GM23338 (cell line): ENCODE measurements at regions not wholly inside any gene's neighbourhood (a gene's known extent, or its start where the extent isn't known, plus 50 kb on each side); places are given as distances from the start of the nearest gene placed in this dataset.

Source experiments
- ATAC-seq: fragments of 200-7000 bp; cut with Tn5 transposase; 3 replicates; pipeline ENCODE4 v1.9.1; 2020
- DNase-seq: peaks from one replicate; pipeline ENCODE4 v3.0.0-alpha.2; 2015; ENCODE audit warnings: low spot score
- H2AFZ ChIP-seq: fragments of 200-600 bp; sonication (generic); 2 replicates; pipeline ENCODE4 v1.8.0; 2016; ENCODE audit warnings: antibody characterized with exemption, mild to moderate bottlenecking, moderate library complexity
- H3F3A ChIP-seq: fragments of 200-600 bp; sonication (generic); replicated peaks from 2 replicates; pipeline ENCODE4 v1.8.0; 2017; ENCODE audit warnings: antibody characterized with exemption, mixed run types, low read depth
- H3K27ac ChIP-seq: fragments of 200-600 bp; sonication (generic); 2 replicates; pipeline ENCODE4 v1.6.1; 2016; ENCODE audit warnings: low read depth
- H3K27me3 ChIP-seq: fragments of 200-600 bp; sonication (generic); 2 replicates; pipeline ENCODE4 v1.8.0; 2016; ENCODE audit warnings: mild to moderate bottlenecking, mixed run types, moderate library complexity; ENCODE audit not compliant: insufficient read depth
- H3K36me3 ChIP-seq: fragments of 200-600 bp; sonication (generic); 2 replicates; pipeline ENCODE4 v1.8.0; 2016; ENCODE audit warnings: mild to moderate bottlenecking; ENCODE audit not compliant: insufficient read depth
- H3K4me1 ChIP-seq: fragments of 200-600 bp; sonication (generic); 2 replicates; pipeline ENCODE4 v1.8.0; 2016; ENCODE audit warnings: mild to moderate bottlenecking, moderate library complexity; ENCODE audit not compliant: insufficient read depth
- H3K4me2 ChIP-seq: fragments of 200-600 bp; sonication (generic); 2 replicates; pipeline ENCODE4 v1.7.1; 2017; ENCODE audit warnings: mixed run types
- H3K4me3 ChIP-seq: fragments of 200-600 bp; sonication (generic); 2 replicates; pipeline ENCODE4 v1.6.1; 2016; ENCODE audit warnings: mixed run types
- H3K79me2 ChIP-seq: fragments of 200-600 bp; sonication (generic); replicated peaks from 2 replicates; pipeline ENCODE4 v1.8.0; 2017; ENCODE audit warnings: mild to moderate bottlenecking; ENCODE audit not compliant: insufficient read depth
- H3K9me2 ChIP-seq: fragments of 200-600 bp; sonication (generic); 2 replicates; pipeline ENCODE4 v1.8.0; 2017; ENCODE audit not compliant: insufficient read depth
- H4K20me1 ChIP-seq: fragments of 200-600 bp; sonication (generic); replicated peaks from 2 replicates; pipeline ENCODE4 v1.8.0; 2017; ENCODE audit warnings: mild to moderate bottlenecking; ENCODE audit not compliant: insufficient read depth
- H3K27ac Mint-ChIP-seq: 2 replicates; pipeline ENCODE4 v1.8.0; 2020; ENCODE audit warnings: inconsistent platforms, mild to moderate bottlenecking, moderate library complexity, mixed read lengths
- H3K27me3 Mint-ChIP-seq: 3 replicates; pipeline ENCODE4 v1.8.0; 2022; ENCODE audit warnings: low read depth, mild to moderate bottlenecking, moderate library complexity, mixed read lengths, inconsistent platforms; ENCODE audit not compliant: insufficient read depth, poor library complexity
- H3K36me3 Mint-ChIP-seq: 3 replicates; pipeline ENCODE4 v1.8.0; 2021; ENCODE audit warnings: low read depth, mild to moderate bottlenecking, inconsistent platforms, moderate library complexity, mixed read lengths
- H3K4me1 Mint-ChIP-seq: 3 replicates; pipeline ENCODE4 v1.8.0; 2020; ENCODE audit warnings: mild to moderate bottlenecking, inconsistent platforms, mixed read lengths
- H3K4me3 Mint-ChIP-seq: 3 replicates; pipeline ENCODE4 v1.8.0; 2021; ENCODE audit warnings: moderate library complexity, mild to moderate bottlenecking, inconsistent platforms, mixed read lengths
- H3K9me3 Mint-ChIP-seq: 3 replicates; pipeline ENCODE4 v1.8.0; 2020; ENCODE audit warnings: moderate library complexity, mild to moderate bottlenecking, inconsistent platforms, mixed read lengths
- CTCF ChIP-seq, 2 experiments: fragments of 200-600 bp in 1 of 2; sonication (generic) in 1 of 2; conservative IDR thresholded peaks; 2 replicates each; pipeline versions ENCODE4 v1.5.1 to v1.6.1; 2016 to 2017; ENCODE audit warnings: antibody characterized with exemption in 2 of 2, low read depth in 2 of 2, mild to moderate bottlenecking in 2 of 2, moderate library complexity in 1 of 2
- EZH2 ChIP-seq: fragments of 200-600 bp; sonication (generic); IDR thresholded peaks from one replicate; pipeline ENCODE4 v1.8.0; 2017; ENCODE audit warnings: antibody characterized with exemption, mild to moderate bottlenecking, low read depth; ENCODE audit not compliant: unreplicated experiment
- EZH2phosphoT487 ChIP-seq: fragments of 200-600 bp; sonication (generic); IDR thresholded peaks from one replicate; pipeline ENCODE4 v1.8.1; 2018; ENCODE audit warnings: antibody characterized with exemption; ENCODE audit not compliant: unreplicated experiment
- JUNB ChIP-seq: IDR thresholded peaks from one replicate; pipeline ENCODE4 v1.6.1; 2016; ENCODE audit warnings: antibody characterized with exemption; ENCODE audit not compliant: unreplicated experiment
- NANOG ChIP-seq: IDR thresholded peaks from 2 replicates; pipeline ENCODE4 v1.6.1; 2016; ENCODE audit warnings: antibody characterized with exemption, borderline replicate concordance
- POLR2AphosphoS5 ChIP-seq: IDR thresholded peaks from 2 replicates; pipeline ENCODE4 v1.6.1; 2016; ENCODE audit warnings: antibody characterized with exemption, low read depth
- REST ChIP-seq: IDR thresholded peaks from one replicate; pipeline ENCODE4 v1.6.1; 2018; ENCODE audit warnings: antibody characterized with exemption; ENCODE audit not compliant: unreplicated experiment
- STAT1 ChIP-seq: IDR thresholded peaks from one replicate; pipeline ENCODE4 v1.6.1; 2016; ENCODE audit warnings: antibody characterized with exemption; ENCODE audit not compliant: unreplicated experiment
- ZNF114 ChIP-seq: fragments of 250-450 bp; sonication (Bioruptor Pico); IDR thresholded peaks from 2 replicates; pipeline ENCODE4 v1.5.0; 2020; ENCODE audit warnings: mild to moderate bottlenecking, moderate library complexity
- ZNF462 ChIP-seq: fragments of 250-450 bp; sonication (Bioruptor Pico); IDR thresholded peaks from 2 replicates; pipeline ENCODE4 v1.5.0; 2020; ENCODE audit warnings: mild to moderate bottlenecking, moderate library complexity

GRCh38 chr11:79610678-79611077 lies 169.8 kb upstream of the TENM4 start:
- ATAC-seq (peak; percentile 72), DNase-seq (peak; percentile 54)
- Histone ChIP-seq H3K4me1 (no peaks in the 10 kb centered on the region), H3F3A (no peaks in the 10 kb centered on the region), H3K27ac (no peak overlapping the region), H3K4me3 (no peak overlapping the region), H3K9me2 (peaks cover 6% of the 10 kb centered on the region; the same call in 1 of the 2 replicates), H4K20me1 (no peaks in the 10 kb centered on the region), H3K79me2 (no peaks in the 10 kb centered on the region), H3K4me2 (no peak overlapping the region), H2AFZ (no peak overlapping the region), H3K36me3 (no peaks in the 10 kb centered on the region), H3K27me3 (no peaks in the 10 kb centered on the region)
- Mint-ChIP-seq H3K4me1 (no peaks in the 10 kb centered on the region), H3K36me3 (no peaks in the 10 kb centered on the region), H3K27ac (no peak overlapping the region), H3K4me3 (no peak overlapping the region), H3K27me3 (no peaks in the 10 kb centered on the region), H3K9me3 (no peaks in the 10 kb centered on the region)
- TF ChIP-seq JUNB (no peak), REST (no peak), STAT1 (no peak), POLR2AphosphoS5 (no peak), ZNF114 (CRISPR knock-in tag) (no peak), EZH2 (no peak), CTCF (conservative IDR thresholded peaks at IDR 0.05; ENCODE audit: low read depth in 2 of 2) (peak; percentile 41 to 47)

GRCh38 chr11:79610139-79610538 lies 169.3 kb upstream of the TENM4 start:
- no peaks in the 10 kb centered on the region for H3K36me3 Mint-ChIP-seq
- no peak overlapping the region for H3K27ac ChIP-seq
- no peaks in the 10 kb centered on the region for H3K4me1 ChIP-seq
- H3K9me3 Mint-ChIP-seq, result no peaks in the 10 kb centered on the region
- H3K4me3 Mint-ChIP-seq, result no peak overlapping the region
- no peak overlapping the region for H2AFZ ChIP-seq
- ATAC-seq (no peak), DNase-seq (no peak)
- no peaks in the 10 kb centered on the region for H3K36me3 ChIP-seq
- H3K9me2 ChIP-seq, result peaks cover 6% of the 10 kb centered on the region; the same call in 1 of the 2 replicates
- no peaks in the 10 kb centered on the region for H4K20me1 ChIP-seq
- no peaks in the 10 kb centered on the region for H3K4me1 Mint-ChIP-seq
- no peak overlapping the region for H3K4me2 ChIP-seq
- no peak overlapping the region for H3K27ac Mint-ChIP-seq
- no peaks in the 10 kb centered on the region for H3K27me3 Mint-ChIP-seq
- H3K27me3 ChIP-seq, result no peaks in the 10 kb centered on the region
- no peak overlapping the region for H3K4me3 ChIP-seq
- H3K79me2 ChIP-seq, result no peaks in the 10 kb centered on the region
- no peaks in the 10 kb centered on the region for H3F3A ChIP-seq
- no peak for TF ChIP-seq ZNF462
- TF ChIP-seq ZNF114 (CRISPR knock-in tag), result no peak
- TF ChIP-seq STAT1, result no peak
- no peak for TF ChIP-seq EZH2phosphoT487
- no peak for TF ChIP-seq EZH2
- TF ChIP-seq NANOG, result no peak
